Endothelial cell of umbilical vein (primary cell): ENCODE measurements at regions not wholly inside any gene's neighbourhood (a gene's known extent, or its start where the extent isn't known, plus 50 kb on each side); places are given as distances from the start of the nearest gene placed in this dataset.

Experiments used
- CTCF ChIP-seq, 2 donors: IDR thresholded peaks; 1 replicate in 1 of 2; 2 replicates in 1 of 2; pipeline ENCODE4 v1.5.1; 2011; ENCODE audit warnings: low read length in 2 of 2, mild to moderate bottlenecking in 2 of 2, moderate library complexity in 2 of 2, control low read depth in 1 of 2, inconsistent platforms in 1 of 2, low read depth in 1 of 2; ENCODE audit not compliant: insufficient read depth in 1 of 2; ENCODE audit errors: extremely low read depth in 1 of 2
- JUN ChIP-seq: IDR thresholded peaks from 2 replicates; pipeline ENCODE4 v1.6.1; 2011; ENCODE audit warnings: borderline replicate concordance, low read depth; ENCODE audit not compliant: insufficient read length, insufficient read depth

DNA sequence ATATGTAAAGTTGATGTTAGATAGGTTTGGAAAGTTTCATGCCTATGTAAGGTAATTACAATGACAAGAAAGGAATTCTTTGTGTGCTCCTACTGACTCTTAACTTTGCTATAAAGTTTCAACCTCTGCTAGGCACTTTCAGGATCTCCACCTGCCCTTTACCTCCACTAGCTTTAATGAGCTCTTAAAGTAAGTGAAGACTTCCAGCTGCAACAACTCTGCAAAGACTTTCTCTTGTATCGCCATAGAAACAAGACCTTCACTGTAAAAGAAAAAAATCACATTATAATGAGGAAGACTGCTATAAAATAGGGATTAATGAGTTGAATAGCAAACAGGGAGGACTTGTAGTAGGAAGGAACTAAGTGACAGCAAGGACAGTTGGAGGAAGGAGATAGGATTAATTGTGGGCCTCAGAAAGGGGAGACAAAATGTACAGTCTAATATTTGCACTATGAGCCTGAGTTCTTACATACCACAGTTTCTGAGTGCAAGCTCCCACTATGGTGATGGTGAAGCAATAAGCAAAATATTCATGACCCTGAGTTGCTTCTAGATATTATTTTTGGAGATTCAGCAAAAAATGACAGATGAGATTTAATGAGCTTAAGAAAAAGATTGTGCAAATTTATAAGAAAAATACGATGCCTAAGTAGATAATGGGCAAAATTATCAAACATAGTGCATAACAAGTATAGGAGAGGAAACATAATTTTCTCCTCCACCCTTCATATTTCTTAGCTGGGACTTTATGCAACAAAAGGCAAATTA lies 66.7 kb downstream of the DHRS2 start:
- no peak for TF ChIP-seq JUN
- TF ChIP-seq CTCF (IDR thresholded peaks at IDR 0.05; ENCODE audit: extremely low read depth in 1 of 2, insufficient read depth in 1 of 2, low read depth in 1 of 2, low read length in 2 of 2): no peak
